Astrocyte (in vitro differentiated cells and primary cell): ENCODE measurements at regions not wholly inside any gene's neighbourhood (a gene's known extent, or its start where the extent isn't known, plus 50 kb on each side); places are given as distances from the start of the nearest gene placed in this dataset.
"Not testable (repeated sequence)": the region's sequence is repeated elsewhere in the genome, so short reads cannot be mapped to it uniquely, and the experiment has no call there.

ENCODE experiments used
- DNase-seq: peaks from one replicate; pipeline ENCODE4 v3.0.0-alpha.2; 2010; ENCODE audit warnings: low read depth
- FAIRE-seq: peaks from 2 replicates; lab custom pipeline; 2011; peaks lifted over from hg19 to GRCh38; lab: Jason Lieb, UNC
- H2AFZ ChIP-seq: 2 replicates; pipeline ENCODE4 v1.6.0; 2012; ENCODE audit warnings: low read depth, low read length, inconsistent platforms
- H3K27ac ChIP-seq: 2 replicates; pipeline ENCODE4 v1.5.1; 2011; ENCODE audit warnings: low read depth, low read length, inconsistent platforms
- H3K27me3 ChIP-seq: 2 replicates; pipeline ENCODE4 v1.6.0; 2011; ENCODE audit warnings: low read length, inconsistent platforms; ENCODE audit not compliant: insufficient read depth
- H3K36me3 ChIP-seq: 2 replicates; pipeline ENCODE4 v1.5.1; 2011; ENCODE audit warnings: low read length, inconsistent platforms; ENCODE audit not compliant: insufficient read depth
- H3K4me1 ChIP-seq: 2 replicates; pipeline ENCODE4 v1.5.1; 2011; ENCODE audit warnings: low read length, inconsistent platforms; ENCODE audit not compliant: insufficient read depth
- H3K4me2 ChIP-seq: 2 replicates; pipeline ENCODE4 v1.6.0; 2012; ENCODE audit warnings: low read length, inconsistent platforms
- H3K4me3 ChIP-seq: 2 replicates; pipeline ENCODE4 v1.5.1; 2011; ENCODE audit warnings: low read depth, mild to moderate bottlenecking, low read length, inconsistent platforms; ENCODE audit not compliant: insufficient read depth
- H3K79me2 ChIP-seq: 2 replicates; pipeline ENCODE4 v1.6.0; 2012; ENCODE audit warnings: mild to moderate bottlenecking, low read length, inconsistent platforms; ENCODE audit not compliant: insufficient read depth
- H3K9ac ChIP-seq: 2 replicates; pipeline ENCODE4 v1.6.0; 2012; ENCODE audit warnings: mild to moderate bottlenecking, low read length, inconsistent platforms
- H3K9me3 ChIP-seq: 2 replicates; pipeline ENCODE4 v1.5.1; 2012; ENCODE audit warnings: low read depth, mild to moderate bottlenecking, low read length, inconsistent platforms; ENCODE audit not compliant: insufficient read depth
- H4K20me1 ChIP-seq: 2 replicates; pipeline ENCODE4 v1.6.0; 2012; ENCODE audit warnings: low read length, inconsistent platforms; ENCODE audit not compliant: insufficient read depth
- H3K27ac Mint-ChIP-seq: one replicate; pipeline ENCODE4 v1.8.0; 2021; ENCODE audit warnings: mild to moderate bottlenecking, mixed read lengths; ENCODE audit not compliant: unreplicated experiment
- H3K27me3 Mint-ChIP-seq: one replicate; pipeline ENCODE4 v1.8.0; 2021; ENCODE audit warnings: low read depth, mixed read lengths; ENCODE audit not compliant: unreplicated experiment
- H3K36me3 Mint-ChIP-seq: one replicate; pipeline ENCODE4 v1.8.0; 2021; ENCODE audit warnings: low read depth, mixed read lengths; ENCODE audit not compliant: unreplicated experiment
- H3K4me1 Mint-ChIP-seq: one replicate; pipeline ENCODE4 v1.8.0; 2021; ENCODE audit warnings: low read depth, mixed read lengths; ENCODE audit not compliant: unreplicated experiment
- H3K4me3 Mint-ChIP-seq: one replicate; pipeline ENCODE4 v1.8.0; 2021; ENCODE audit warnings: mild to moderate bottlenecking, moderate library complexity, mixed read lengths; ENCODE audit not compliant: unreplicated experiment
- H3K9me3 Mint-ChIP-seq: one replicate; pipeline ENCODE4 v1.8.0; 2021; ENCODE audit warnings: mild to moderate bottlenecking, mixed read lengths; ENCODE audit not compliant: unreplicated experiment
- CTCF ChIP-seq: IDR thresholded peaks from 2 replicates; pipeline ENCODE4 v1.5.1; 2011; ENCODE audit warnings: low read depth, mild to moderate bottlenecking, inconsistent platforms, low read length, moderate library complexity; ENCODE audit not compliant: insufficient read depth
- EZH2 ChIP-seq: IDR thresholded peaks from 2 replicates; pipeline ENCODE4 v1.6.1; 2012; ENCODE audit warnings: mild to moderate bottlenecking, low read length, inconsistent platforms; ENCODE audit not compliant: insufficient read depth

GRCh38 chr7:112926018-112926417, 135.8 kb upstream of the TMEM168 start:
- Histone ChIP-seq H3K4me1 (no peaks in the 10 kb centered on the region), H3K27ac (no peak overlapping the region), H3K4me2 (no peak overlapping the region), H3K9ac (no peak overlapping the region), H3K36me3 (no peaks in the 10 kb centered on the region), H2AFZ (no peak overlapping the region), H3K4me3 (no peak overlapping the region), H3K9me3 (no peaks in the 10 kb centered on the region), H3K79me2 (peaks cover 19% of the 10 kb centered on the region), H3K27me3 (no peaks in the 10 kb centered on the region), H4K20me1 (no peaks in the 10 kb centered on the region)
- Mint-ChIP-seq H3K27ac (no peak overlapping the region), H3K4me3 (no peak overlapping the region), H3K36me3 (peaks cover 2% of the 10 kb centered on the region), H3K27me3 (no peaks in the 10 kb centered on the region), H3K4me1 (peaks cover 3% of the 10 kb centered on the region), H3K9me3 (peaks cover 4% of the 10 kb centered on the region)
- no peak for TF ChIP-seq EZH2
- no peak for TF ChIP-seq CTCF
- no peak for DNase-seq
- no peak for FAIRE-seq

GRCh38 chr7:112922546-112922945, 132.4 kb upstream of the TMEM168 start:
- not testable (repeated sequence) for DNase-seq, H4K20me1 ChIP-seq, H3K4me3 ChIP-seq, H3K9ac ChIP-seq, H3K36me3 ChIP-seq, FAIRE-seq, H3K4me1 Mint-ChIP-seq, H2AFZ ChIP-seq, H3K36me3 Mint-ChIP-seq, H3K27ac ChIP-seq, H3K27me3 Mint-ChIP-seq, H3K4me2 ChIP-seq, H3K4me1 ChIP-seq, H3K27me3 ChIP-seq, H3K9me3 Mint-ChIP-seq, H3K79me2 ChIP-seq, H3K4me3 Mint-ChIP-seq, H3K27ac Mint-ChIP-seq, H3K9me3 ChIP-seq

GRCh38 chr7:112916431-112916830, 126.2 kb upstream of the TMEM168 start:
- not testable (repeated sequence) for H3K27ac Mint-ChIP-seq, H3K9me3 ChIP-seq, H3K9me3 Mint-ChIP-seq, H4K20me1 ChIP-seq, FAIRE-seq, H3K4me1 Mint-ChIP-seq, H3K4me3 ChIP-seq, H3K27ac ChIP-seq, H3K4me1 ChIP-seq, H3K36me3 ChIP-seq, H2AFZ ChIP-seq, H3K27me3 Mint-ChIP-seq, H3K27me3 ChIP-seq, H3K4me2 ChIP-seq, DNase-seq, H3K36me3 Mint-ChIP-seq, H3K79me2 ChIP-seq, H3K9ac ChIP-seq, H3K4me3 Mint-ChIP-seq

- no peak overlapping the region for H3K4me3 Mint-ChIP-seq
- TF ChIP-seq CTCF, result no peak
- no peak overlapping the region for H3K4me3 ChIP-seq
- peaks cover 11% of the 10 kb centered on the region for H3K36me3 Mint-ChIP-seq
- H3K27me3 Mint-ChIP-seq, result no peaks in the 10 kb centered on the region
- no peak overlapping the region for H3K27ac Mint-ChIP-seq
- no peaks in the 10 kb centered on the region for H4K20me1 ChIP-seq
- H3K79me2 ChIP-seq, result peaks cover 3% of the 10 kb centered on the region
- H3K9me3 ChIP-seq, result no peaks in the 10 kb centered on the region
- no peaks in the 10 kb centered on the region for H3K27me3 ChIP-seq
- no peaks in the 10 kb centered on the region for H3K36me3 ChIP-seq
- H3K9ac ChIP-seq, result no peak overlapping the region
- FAIRE-seq, result no peak
- DNase-seq, result no peak
- no peak overlapping the region for H2AFZ ChIP-seq
- H3K4me1 Mint-ChIP-seq, result no peaks in the 10 kb centered on the region
- H3K4me2 ChIP-seq, result no peak overlapping the region
- H3K4me1 ChIP-seq, result no peaks in the 10 kb centered on the region
- H3K9me3 Mint-ChIP-seq, result peaks cover 2% of the 10 kb centered on the region
- H3K27ac ChIP-seq, result no peak overlapping the region
Observed at GRCh38 chr7:112908086-112908485, 117.9 kb upstream of the TMEM168 start.
